ENCODE measurements at regions not wholly inside any gene's neighbourhood (a gene's known extent, or its start where the extent isn't known, plus 50 kb on each side); places are given as distances from the start of the nearest gene placed in this dataset.

GRCh38 chr11:71095294-71095850 is 157.0 kb downstream of the SHANK2 start:
- in situ Hi-C loops (cut with MboI): no loop called here
- CTCF ChIA-PET (ENCODE audit: low intra/inter-chr PET ratio): no interaction called here
- H3K4me1 ChIP-seq (replicated peaks in 1 of 2; ENCODE audit: control insufficient read depth in 2 of 2, insufficient read depth in 2 of 2, low read length in 2 of 2): no peaks in the 10 kb centered on the region
- no peaks in the 10 kb centered on the region; the same call in 1 of the 2 replicates for H4K20me1 ChIP-seq (replicated peaks; ENCODE audit: control insufficient read depth, insufficient read depth, low read length)
- H3K9me3 ChIP-seq (replicated peaks; ENCODE audit: control insufficient read depth, insufficient read depth, low read depth, low read length): no peaks in the 10 kb centered on the region
- peaks cover 0 to 41% of the 10 kb centered on the region in 2 experiments; a peak in 2 of 5 replicates for H3K27me3 ChIP-seq (ENCODE audit: control insufficient read depth in 2 of 2, insufficient read depth in 2 of 2, low read length in 2 of 2)
- WGBS (ENCODE audit: insufficient coverage, low coverage, missing lambda C conversion rate): 3% methylated on average over 6 of the region's 9 CpGs
- ATAC-seq (no peak), FAIRE-seq (no peak), DNase-seq (ENCODE audit: extremely low read depth in 1 of 4, low spot score in 3 of 4) (no peak)
- no TSS peak for BruUV-seq (replicated peaks)
- H3K36me3 ChIP-seq (ENCODE audit: control insufficient read depth, insufficient read depth, low read length): no peaks in the 10 kb centered on the region
- no peak overlapping the region for H3K4me2 ChIP-seq (ENCODE audit: insufficient read depth, low read length)
- H2AFZ ChIP-seq (ENCODE audit: low read depth, low read length): no peak overlapping the region
- H3K9me1 ChIP-seq (ENCODE audit: control insufficient read depth, insufficient read depth, low read length): no peaks in the 10 kb centered on the region
- no peak for TF ChIP-seq TSHZ1 (CRISPR knock-in tag; IDR thresholded peaks at IDR 0.05)
- no peak for TF ChIP-seq FOSL1 (tag; conservative IDR thresholded peaks at IDR 0.05)
- no peak for TF ChIP-seq CREM (IDR thresholded peaks at IDR 0.05; ENCODE audit: low read depth)
- TF ChIP-seq ZNF143 (CRISPR knock-in tag; IDR thresholded peaks at IDR 0.05): no peak
- no peak for TF ChIP-seq ZNF780A (CRISPR knock-in tag; IDR thresholded peaks at IDR 0.05)
- no peak for TF ChIP-seq ELF2 (CRISPR knock-in tag; IDR thresholded peaks at IDR 0.05)
- TF ChIP-seq CHD1 (IDR thresholded peaks at IDR 0.05; ENCODE audit: low read length): no peak
- no peaks in the 10 kb centered on the region for H3K79me2 ChIP-seq (ENCODE audit: control insufficient read depth, insufficient read depth, low read length)
- H3K4me3 ChIP-seq: no peak overlapping the region
- no peak overlapping the region for H3K27ac ChIP-seq (ENCODE audit: extremely low read depth, low read depth, low read length)
- no peak overlapping the region for H3K9ac ChIP-seq (ENCODE audit: insufficient read depth in 1 of 2, low read depth in 2 of 2, low read length in 2 of 2)
- POLR2A ChIA-PET: no interaction called here
- intact Hi-C loops (cut with micrococcal nuclease): no loop called here
